Kidney (tissue), 13 donors: ENCODE measurements at regions not wholly inside any gene's neighbourhood (a gene's known extent, or its start where the extent isn't known, plus 50 kb on each side); places are given as distances from the start of the nearest gene placed in this dataset.

Experiments
- DNase-seq, 5 donors: peaks; one replicate each; pipeline ENCODE4 v3.0.0-alpha.2; 2013 to 2020
- FAIRE-seq: peaks from 2 replicates; lab custom pipeline; 2012; peaks lifted over from hg19 to GRCh38; lab: Jason Lieb, UNC
- H3K27ac ChIP-seq, 2 donors: one replicate each; pipeline ENCODE4 v1.7.0; 2013; ENCODE audit warnings: low read depth in 2 of 2, low read length in 2 of 2, inconsistent platforms in 1 of 2
- H3K27me3 ChIP-seq: one replicate; pipeline ENCODE4 v1.7.1; 2013; ENCODE audit warnings: low read length, inconsistent platforms; ENCODE audit not compliant: control insufficient read depth, insufficient read depth
- H3K36me3 ChIP-seq, 3 donors: one replicate each; pipeline versions ENCODE4 v1.7.0 to v1.7.1; 2013; ENCODE audit warnings: low read length in 3 of 3, control low read depth in 1 of 3, inconsistent platforms in 1 of 3; ENCODE audit not compliant: insufficient read depth in 3 of 3, control insufficient read depth in 2 of 3
- H3K4me1 ChIP-seq, 3 donors: one replicate each; pipeline versions ENCODE4 v1.7.0 to v1.7.1; 2013; ENCODE audit warnings: low read length in 3 of 3, inconsistent platforms in 1 of 3, low read depth in 1 of 3; ENCODE audit not compliant: control insufficient read depth in 2 of 3, insufficient read depth in 2 of 3
- H3K4me3 ChIP-seq, 3 donors: one replicate each; pipeline versions ENCODE4 v1.7.0 to v1.8.1; 2013; ENCODE audit warnings: low read length in 3 of 3, control low read depth in 1 of 3, inconsistent platforms in 1 of 3
- H3K9ac ChIP-seq, 3 donors: one replicate each; pipeline versions ENCODE4 v1.7.0 to v1.7.1; 2013; ENCODE audit warnings: low read length in 3 of 3, control low read depth in 1 of 3, inconsistent platforms in 1 of 3
- H3K9me3 ChIP-seq, 3 donors: one replicate each; pipeline versions ENCODE4 v1.7.0 to v1.7.1; 2013; ENCODE audit warnings: low read length in 3 of 3, control low read depth in 1 of 3, inconsistent platforms in 1 of 3; ENCODE audit not compliant: control insufficient read depth in 2 of 3, insufficient read depth in 1 of 3
- CTCF ChIP-seq: IDR thresholded peaks from 3 replicates; pipeline ENCODE4 v1.5.1; 2012; ENCODE audit warnings: mild to moderate bottlenecking, moderate library complexity, borderline replicate concordance; ENCODE audit not compliant: insufficient read depth; ENCODE audit errors: extremely low read depth
- intact Hi-C: fragments of 100-400 bp; cut with DNase I; formaldehyde crosslinking; loops from one replicate; pipeline ENCODE4 v1.11.1; 2022
- donor health status: control.
- donor health status: control.
- donor health status: control.
- donor health status: control.
- donor health status: control.
- donor health status: DM: yes; HTN: yes; CAD: no.
- donor health status: Normal renal cell carcinoma (clear cell type).

DNA sequence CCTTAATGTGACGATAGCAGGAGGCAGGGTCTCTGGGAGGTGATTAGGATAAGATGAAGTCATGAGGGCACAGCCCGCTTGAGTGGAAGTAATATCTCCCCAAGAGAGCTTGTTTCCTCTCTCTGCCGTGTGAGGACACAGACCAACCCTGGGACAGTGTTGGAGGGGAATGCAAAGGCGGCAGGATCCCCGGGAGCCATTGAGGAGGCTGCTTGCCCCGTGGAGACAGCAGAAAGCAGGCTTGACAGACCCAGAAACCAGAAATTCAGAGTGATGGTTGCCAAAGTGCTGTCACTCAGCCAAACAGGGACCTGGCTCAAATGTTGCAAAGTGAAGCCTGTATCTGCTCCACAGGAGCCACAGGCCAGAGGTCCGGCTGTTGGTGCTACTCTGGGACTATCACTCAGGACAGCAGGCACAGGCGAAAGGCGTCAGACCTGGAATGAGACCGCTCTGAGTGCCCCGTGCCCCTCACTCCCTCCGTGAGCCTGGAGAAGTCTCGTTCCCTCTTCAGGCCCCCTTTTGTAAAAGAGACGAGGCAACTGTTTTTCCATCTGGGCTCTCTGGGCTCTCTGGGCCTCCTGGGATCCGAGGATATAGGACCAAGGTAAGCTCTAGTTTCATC, 96.6 kb upstream of the VANGL1 start:
- H3K9ac ChIP-seq = no peak overlapping the region
- no peak overlapping the region for H3K27ac ChIP-seq
- TF ChIP-seq CTCF = no peak
- intact Hi-C loops = no loop called here
- no peak overlapping the region for H3K4me3 ChIP-seq
- no peaks in the 10 kb centered on the region for H3K27me3 ChIP-seq
- H3K4me1 ChIP-seq = peaks cover 0 to 5% (median 0%) of the 10 kb centered on the region in 3 donors
- FAIRE-seq (no peak), DNase-seq (no peak)
- H3K36me3 ChIP-seq = no peaks in the 10 kb centered on the region
- H3K9me3 ChIP-seq = no peaks in the 10 kb centered on the region

DNA sequence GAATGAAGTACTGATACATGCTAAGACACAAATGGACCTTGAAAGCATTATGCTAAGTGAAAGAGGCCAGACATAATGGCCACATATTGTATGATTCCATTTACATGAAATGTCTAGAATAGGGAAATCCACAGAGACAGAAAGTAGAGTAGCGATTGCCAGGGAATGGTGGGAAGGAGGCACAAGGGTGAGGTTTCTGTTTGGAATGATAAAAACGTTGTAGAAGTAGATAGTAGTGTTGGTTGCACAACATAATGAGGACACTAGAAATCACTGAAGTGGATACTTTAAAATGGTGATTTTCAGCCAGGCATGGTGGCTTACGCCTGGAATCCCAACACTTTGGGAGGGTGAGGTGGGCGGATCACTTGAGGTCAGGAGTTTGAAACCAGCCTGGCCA, 97.6 kb upstream of the VANGL1 start:
- no peak for TF ChIP-seq CTCF
- Histone ChIP-seq H3K36me3 (no peaks in the 10 kb centered on the region), H3K27ac (no peak overlapping the region), H3K27me3 (no peaks in the 10 kb centered on the region), H3K4me1 (peaks cover 0 to 5% (median 0%) of the 10 kb centered on the region in 3 donors), H3K9me3 (no peaks in the 10 kb centered on the region), H3K9ac (no peak overlapping the region), H3K4me3 (no peak overlapping the region)
- no peak for DNase-seq
- no peak for FAIRE-seq
- intact Hi-C loops = no loop called here

DNA sequence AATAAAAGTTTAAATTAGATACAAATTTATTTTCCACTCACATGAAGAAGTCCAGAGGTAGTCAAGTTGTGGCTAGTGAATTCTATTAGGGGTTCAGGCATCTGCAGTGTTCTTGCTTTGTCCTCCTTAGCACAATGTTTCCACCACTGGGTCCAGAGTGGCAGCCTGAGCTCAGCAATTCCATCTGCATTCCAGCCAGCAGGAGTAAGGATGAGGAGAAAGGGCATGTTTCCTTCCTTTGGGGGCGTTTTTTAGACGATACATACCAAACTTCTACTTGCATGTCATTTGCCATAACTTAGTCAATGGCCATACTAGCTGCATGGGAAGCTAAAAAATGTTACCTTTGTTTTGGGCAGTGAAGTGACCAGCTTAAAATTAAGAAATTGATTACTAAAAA, 98.5 kb upstream of the VANGL1 start:
- no peak for TF ChIP-seq CTCF
- Histone ChIP-seq H3K9me3 (no peaks in the 10 kb centered on the region), H3K9ac (no peak overlapping the region), H3K4me3 (no peak overlapping the region), H3K36me3 (no peaks in the 10 kb centered on the region), H3K4me1 (peaks cover 0 to 5% (median 0%) of the 10 kb centered on the region in 3 donors), H3K27me3 (no peaks in the 10 kb centered on the region), H3K27ac (no peak overlapping the region)
- no peak for DNase-seq
- intact Hi-C loops = no loop called here
- FAIRE-seq = no peak

- TF ChIP-seq CTCF = no peak
- Histone ChIP-seq H3K27ac (no peak overlapping the region), H3K36me3 (no peaks in the 10 kb centered on the region), H3K4me1 (no peaks in the 10 kb centered on the region), H3K9ac (no peak overlapping the region), H3K4me3 (no peak overlapping the region), H3K9me3 (no peaks in the 10 kb centered on the region), H3K27me3 (no peaks in the 10 kb centered on the region)
- no peak for FAIRE-seq
- DNase-seq = no peak
- intact Hi-C loops = no loop called here
These were observed 102.0 kb upstream of the VANGL1 start for GRCh38 chr1:115539736-115540135.
